C4-2B (cell line): ENCODE measurements at regions not wholly inside any gene's neighbourhood (a gene's known extent, or its start where the extent isn't known, plus 50 kb on each side); places are given as distances from the start of the nearest gene placed in this dataset.
A peak's percentile ranks its signal among the peaks of the same experiment; 100 is the strongest.

ENCODE experiments used
- ZFX ChIP-seq: fragments of 450-650 bp; IDR thresholded peaks from 2 replicates; pipeline ENCODE4 v1.6.1; 2017
- TF ChIP-seq, protein P1 (sequence below): fragments of 450-650 bp; conservative IDR thresholded peaks from 2 replicates; pipeline ENCODE4 v1.5.1; 2017; ENCODE audit warnings: mild to moderate bottlenecking

DNA sequence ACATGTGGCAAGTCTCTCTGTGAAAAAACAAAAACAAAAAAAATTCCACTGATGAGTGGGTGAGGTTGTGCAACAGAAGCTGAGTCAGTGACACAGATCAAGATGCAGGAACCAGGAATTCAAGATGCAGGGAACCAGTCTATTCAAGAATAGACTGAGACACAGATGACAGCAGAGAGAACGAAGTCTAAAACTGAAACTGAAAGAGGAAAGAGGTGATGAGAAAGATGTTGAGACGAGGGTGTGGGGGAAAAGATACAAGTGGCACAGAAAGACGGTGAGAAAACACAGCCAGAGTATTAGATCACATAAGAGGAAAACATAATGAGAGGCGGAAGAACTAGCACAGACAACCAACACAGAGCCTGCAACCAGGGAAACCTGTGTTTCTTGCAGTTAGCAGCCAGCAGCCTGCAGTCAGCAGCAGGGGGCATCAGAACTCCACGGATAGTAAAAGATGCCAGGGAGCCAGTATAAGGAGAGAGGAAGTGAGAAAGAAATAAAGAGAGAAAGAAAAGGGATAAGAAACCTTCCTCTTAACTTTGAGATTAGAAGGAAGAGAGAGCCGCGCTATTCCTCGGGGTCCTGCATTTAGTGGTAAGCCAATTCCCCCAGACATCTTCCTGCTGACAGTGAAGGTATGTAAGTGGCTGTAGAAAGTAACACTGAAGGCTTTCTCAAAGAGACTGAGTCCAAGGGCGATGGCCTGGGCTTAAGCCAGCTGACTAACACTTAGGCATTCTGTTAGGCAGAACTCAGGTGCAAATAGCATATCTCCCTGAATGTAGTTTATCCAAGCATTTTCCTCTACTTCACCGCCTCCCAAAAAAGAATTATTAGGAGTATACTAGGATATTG, 79.0 kb downstream of the TLR4 start:
- TF ChIP-seq, protein P1, sequence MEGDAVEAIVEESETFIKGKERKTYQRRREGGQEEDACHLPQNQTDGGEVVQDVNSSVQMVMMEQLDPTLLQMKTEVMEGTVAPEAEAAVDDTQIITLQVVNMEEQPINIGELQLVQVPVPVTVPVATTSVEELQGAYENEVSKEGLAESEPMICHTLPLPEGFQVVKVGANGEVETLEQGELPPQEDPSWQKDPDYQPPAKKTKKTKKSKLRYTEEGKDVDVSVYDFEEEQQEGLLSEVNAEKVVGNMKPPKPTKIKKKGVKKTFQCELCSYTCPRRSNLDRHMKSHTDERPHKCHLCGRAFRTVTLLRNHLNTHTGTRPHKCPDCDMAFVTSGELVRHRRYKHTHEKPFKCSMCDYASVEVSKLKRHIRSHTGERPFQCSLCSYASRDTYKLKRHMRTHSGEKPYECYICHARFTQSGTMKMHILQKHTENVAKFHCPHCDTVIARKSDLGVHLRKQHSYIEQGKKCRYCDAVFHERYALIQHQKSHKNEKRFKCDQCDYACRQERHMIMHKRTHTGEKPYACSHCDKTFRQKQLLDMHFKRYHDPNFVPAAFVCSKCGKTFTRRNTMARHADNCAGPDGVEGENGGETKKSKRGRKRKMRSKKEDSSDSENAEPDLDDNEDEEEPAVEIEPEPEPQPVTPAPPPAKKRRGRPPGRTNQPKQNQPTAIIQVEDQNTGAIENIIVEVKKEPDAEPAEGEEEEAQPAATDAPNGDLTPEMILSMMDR = peak; percentile 86
- no peak for TF ChIP-seq ZFX
